ENCODE measurements at regions not wholly inside any gene's neighbourhood (a gene's known extent, or its start where the extent isn't known, plus 50 kb on each side); places are given as distances from the start of the nearest gene placed in this dataset.

DNA sequence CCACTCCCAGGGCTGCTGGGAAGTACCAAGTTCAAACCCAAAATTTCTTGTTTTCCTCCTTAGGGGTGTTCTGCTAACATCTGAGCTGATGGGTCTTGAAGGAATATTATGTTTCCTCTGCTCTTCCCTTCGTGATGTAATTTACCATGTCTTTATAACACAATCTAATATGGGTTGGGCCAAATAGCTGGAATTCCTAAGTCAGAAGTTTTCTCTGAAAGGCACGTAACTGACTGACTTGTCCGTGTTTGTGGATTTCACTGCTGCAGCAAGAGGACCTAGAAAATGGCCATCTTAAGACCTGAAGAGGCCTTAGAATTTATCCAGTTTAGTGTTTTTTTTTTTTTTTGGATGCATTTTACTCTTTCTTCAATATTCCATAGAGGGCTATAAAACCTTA, 256.7 kb downstream of the DCDC2C start:
- H3F3A ChIP-seq (ENCODE audit: low read depth): peaks cover 7% of the 10 kb centered on the region
- H3K9me3 ChIP-seq (ENCODE audit: low read depth): no peaks in the 10 kb centered on the region
- H3K27ac Mint-ChIP-seq: no peak overlapping the region
- no peak for DNase-seq (ENCODE audit: low spot score)
- no peak overlapping the region for H3K4me3 Mint-ChIP-seq
- H2AFZ ChIP-seq (replicated peaks): no peak overlapping the region
- H3K9me3 Mint-ChIP-seq: peaks cover 10% of the 10 kb centered on the region
- H3K36me3 ChIP-seq: no peaks in the 10 kb centered on the region
- peaks cover 28% of the 10 kb centered on the region for H3K4me1 Mint-ChIP-seq
- no peaks in the 10 kb centered on the region for H4K20me1 ChIP-seq (ENCODE audit: low read depth)
- H3K4me3 ChIP-seq: no peak overlapping the region
- no peaks in the 10 kb centered on the region for H3K79me2 ChIP-seq (ENCODE audit: low read depth)
- peaks cover 11% of the 10 kb centered on the region for H3K27me3 Mint-ChIP-seq (ENCODE audit: insufficient read depth, low read depth)
- H3K9ac ChIP-seq: no peak overlapping the region
- no peak overlapping the region for H3K27ac ChIP-seq
- H3K27me3 ChIP-seq: no peaks in the 10 kb centered on the region
- H3K36me3 Mint-ChIP-seq: peaks cover 1% of the 10 kb centered on the region
- TF ChIP-seq, protein P1, sequence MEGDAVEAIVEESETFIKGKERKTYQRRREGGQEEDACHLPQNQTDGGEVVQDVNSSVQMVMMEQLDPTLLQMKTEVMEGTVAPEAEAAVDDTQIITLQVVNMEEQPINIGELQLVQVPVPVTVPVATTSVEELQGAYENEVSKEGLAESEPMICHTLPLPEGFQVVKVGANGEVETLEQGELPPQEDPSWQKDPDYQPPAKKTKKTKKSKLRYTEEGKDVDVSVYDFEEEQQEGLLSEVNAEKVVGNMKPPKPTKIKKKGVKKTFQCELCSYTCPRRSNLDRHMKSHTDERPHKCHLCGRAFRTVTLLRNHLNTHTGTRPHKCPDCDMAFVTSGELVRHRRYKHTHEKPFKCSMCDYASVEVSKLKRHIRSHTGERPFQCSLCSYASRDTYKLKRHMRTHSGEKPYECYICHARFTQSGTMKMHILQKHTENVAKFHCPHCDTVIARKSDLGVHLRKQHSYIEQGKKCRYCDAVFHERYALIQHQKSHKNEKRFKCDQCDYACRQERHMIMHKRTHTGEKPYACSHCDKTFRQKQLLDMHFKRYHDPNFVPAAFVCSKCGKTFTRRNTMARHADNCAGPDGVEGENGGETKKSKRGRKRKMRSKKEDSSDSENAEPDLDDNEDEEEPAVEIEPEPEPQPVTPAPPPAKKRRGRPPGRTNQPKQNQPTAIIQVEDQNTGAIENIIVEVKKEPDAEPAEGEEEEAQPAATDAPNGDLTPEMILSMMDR (IDR thresholded peaks at IDR 0.05): no peak
- TF ChIP-seq EZH2phosphoT487 (IDR thresholded peaks at IDR 0.05) (no peak), EZH2 (IDR thresholded peaks at IDR 0.05) (no peak)
- H3K4me2 ChIP-seq: no peak overlapping the region
- H3K4me1 ChIP-seq: peaks cover 12% of the 10 kb centered on the region

DNA sequence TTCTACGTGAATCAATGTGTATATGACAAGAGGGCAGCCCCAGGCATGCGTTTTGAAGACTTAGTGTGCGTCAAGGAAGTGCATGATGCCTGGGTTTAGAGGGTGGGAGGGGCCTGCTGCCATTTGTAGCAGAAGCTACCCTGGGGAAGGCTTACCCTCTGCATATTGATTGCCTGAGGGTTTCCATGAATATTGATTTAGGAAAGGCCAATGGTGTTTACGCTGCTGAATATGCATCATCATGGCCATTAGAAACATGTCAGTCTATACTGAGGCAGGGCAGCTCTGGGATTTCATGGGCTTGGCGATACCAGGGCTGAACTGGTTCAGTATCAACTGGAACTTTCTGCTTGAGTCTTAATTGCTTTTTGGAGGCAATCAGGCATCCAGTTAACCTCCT, 259.3 kb downstream of the DCDC2C start:
- H3K36me3 Mint-ChIP-seq: peaks cover 1% of the 10 kb centered on the region
- DNase-seq (ENCODE audit: low spot score): no peak
- peaks cover 10% of the 10 kb centered on the region for H3K9me3 Mint-ChIP-seq

DNA sequence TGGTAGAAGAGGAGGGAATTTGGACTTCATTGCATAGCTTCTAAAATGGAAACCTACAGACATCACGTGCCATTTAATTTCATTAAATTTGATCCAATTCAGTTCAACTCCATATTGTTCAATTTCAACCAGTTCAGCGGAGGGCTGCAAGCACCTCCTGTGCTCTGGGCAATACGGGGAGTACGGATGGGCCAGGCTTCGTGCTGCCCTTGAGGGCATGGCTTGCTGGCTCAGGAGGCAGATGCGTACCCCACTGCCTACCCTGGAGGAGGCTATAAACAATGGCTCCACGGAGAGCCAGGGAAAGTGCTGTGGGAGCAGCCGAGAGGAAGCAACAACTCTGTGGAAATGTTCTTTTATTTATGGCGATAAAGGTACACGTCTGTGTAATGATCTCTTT, 261.8 kb downstream of the DCDC2C start:
- Mint-ChIP-seq H3K27ac (no peak overlapping the region), H3K27me3 (ENCODE audit: insufficient read depth, low read depth) (peaks cover 9% of the 10 kb centered on the region), H3K4me3 (no peak overlapping the region), H3K4me1 (peaks cover 9% of the 10 kb centered on the region), H3K9me3 (peaks cover 10% of the 10 kb centered on the region), H3K36me3 (no peaks in the 10 kb centered on the region)
- no peak overlapping the region for H3K27ac ChIP-seq
- no peak overlapping the region for H3K9ac ChIP-seq
- peaks cover 4% of the 10 kb centered on the region for H3K4me1 ChIP-seq
- H3K9me3 ChIP-seq (ENCODE audit: low read depth): no peaks in the 10 kb centered on the region
- no peaks in the 10 kb centered on the region for H3K36me3 ChIP-seq
- TF ChIP-seq, protein P1 (IDR thresholded peaks at IDR 0.05): no peak
- TF ChIP-seq EZH2phosphoT487 (IDR thresholded peaks at IDR 0.05) (no peak), EZH2 (IDR thresholded peaks at IDR 0.05) (no peak)
- no peaks in the 10 kb centered on the region for H3K79me2 ChIP-seq (ENCODE audit: low read depth)
- DNase-seq (ENCODE audit: low spot score): no peak
- H3F3A ChIP-seq (ENCODE audit: low read depth): peaks cover under 1% of the 10 kb centered on the region
- H3K4me3 ChIP-seq: no peak overlapping the region
- no peaks in the 10 kb centered on the region for H4K20me1 ChIP-seq (ENCODE audit: low read depth)
- H3K4me2 ChIP-seq: no peak overlapping the region
- H3K27me3 ChIP-seq: no peaks in the 10 kb centered on the region
- H2AFZ ChIP-seq (replicated peaks): no peak overlapping the region

More for the DNA sequence above, 259.3 kb downstream of the DCDC2C start:
- Histone ChIP-seq H3K9me3 (ENCODE audit: low read depth) (no peaks in the 10 kb centered on the region), H3K4me3 (no peak overlapping the region), H3K27ac (no peak overlapping the region), H3F3A (ENCODE audit: low read depth) (peaks cover 7% of the 10 kb centered on the region), H4K20me1 (ENCODE audit: low read depth) (no peaks in the 10 kb centered on the region), H3K27me3 (no peaks in the 10 kb centered on the region), H3K36me3 (no peaks in the 10 kb centered on the region), H3K79me2 (ENCODE audit: low read depth) (no peaks in the 10 kb centered on the region), H3K4me2 (no peak overlapping the region), H3K4me1 (peaks cover 12% of the 10 kb centered on the region), H2AFZ (replicated peaks) (no peak overlapping the region), H3K9ac (no peak overlapping the region)
- no peak overlapping the region for H3K4me3 Mint-ChIP-seq
- H3K27me3 Mint-ChIP-seq (ENCODE audit: insufficient read depth, low read depth): peaks cover 9% of the 10 kb centered on the region
- H3K4me1 Mint-ChIP-seq: peaks cover 11% of the 10 kb centered on the region
- TF ChIP-seq, protein P1 (IDR thresholded peaks at IDR 0.05): no peak
- H3K27ac Mint-ChIP-seq: no peak overlapping the region

Measured in neural progenitor cell (in vitro differentiated cells).